ENCODE measurements at regions not wholly inside any gene's neighbourhood (a gene's known extent, or its start where the extent isn't known, plus 50 kb on each side); places are given as distances from the start of the nearest gene placed in this dataset.

GRCh38 chr5:147160902-147161700 lies 73.7 kb upstream of the STK32A start:
- no peak for DNase-seq
- intact Hi-C loops (cut with DNase I): no loop called here

- intact Hi-C loops (cut with DNase I): no loop called here
- no peak for DNase-seq
Observed at GRCh38 chr5:147162740-147163139, 72.1 kb upstream of the STK32A start.

DNA sequence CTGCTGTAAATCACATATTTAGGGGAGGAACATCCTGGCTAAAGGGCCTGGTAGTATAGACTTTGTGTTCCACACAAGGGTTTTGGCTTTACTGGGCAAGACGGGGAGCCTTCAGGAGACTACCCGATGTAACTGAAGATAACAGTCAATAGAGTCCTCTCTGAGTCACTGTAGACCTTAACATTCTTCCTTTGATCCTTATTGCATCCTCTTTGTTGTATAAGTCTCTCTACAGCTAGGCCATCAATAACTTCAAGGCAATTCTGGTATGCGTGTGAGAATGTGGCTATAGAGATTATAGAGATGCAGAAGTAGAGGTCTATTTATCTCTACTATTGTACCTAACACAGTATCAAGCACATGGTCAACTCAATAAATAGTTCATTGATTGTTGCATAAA lies 67.3 kb upstream of the STK32A start:
- intact Hi-C loops (cut with DNase I): no loop called here

DNA sequence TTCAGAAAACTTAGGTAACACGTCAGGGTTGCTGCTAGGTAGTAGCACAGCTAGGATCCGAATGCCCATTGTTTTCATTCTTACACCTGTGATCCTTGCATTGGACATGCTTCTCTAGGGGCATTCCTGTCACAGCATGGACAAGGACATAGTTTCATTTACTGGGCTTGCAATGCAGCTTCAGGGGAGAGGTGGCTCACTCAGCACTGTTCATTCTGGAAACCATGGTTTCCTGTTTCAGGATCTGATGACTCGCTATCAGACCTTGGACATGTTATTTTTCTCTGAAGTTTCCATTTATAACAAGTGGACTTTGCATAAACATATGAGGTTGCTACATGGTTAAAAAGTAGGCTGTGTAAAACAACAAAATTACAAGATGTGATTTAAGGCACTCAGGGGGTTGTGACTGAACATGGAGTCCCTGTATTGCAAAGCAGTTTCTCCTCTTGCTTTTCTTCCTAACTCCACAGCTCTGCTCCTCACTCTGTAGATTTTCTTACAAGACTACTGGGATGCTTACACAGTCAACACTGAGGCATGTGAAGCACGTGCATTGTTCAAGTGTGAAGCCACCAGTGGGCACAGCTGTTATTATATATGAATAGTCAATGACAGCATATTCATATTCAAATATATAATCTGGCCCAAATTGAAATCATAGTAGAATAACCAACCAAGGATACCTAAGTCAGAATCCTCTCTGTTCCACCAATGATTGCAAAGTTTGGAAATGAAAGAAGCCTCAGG lies 66.1 kb upstream of the STK32A start:
- intact Hi-C loops (cut with DNase I): no loop called here

More for the DNA sequence above, 67.3 kb upstream of the STK32A start:
- DNase-seq: no peak

DNA sequence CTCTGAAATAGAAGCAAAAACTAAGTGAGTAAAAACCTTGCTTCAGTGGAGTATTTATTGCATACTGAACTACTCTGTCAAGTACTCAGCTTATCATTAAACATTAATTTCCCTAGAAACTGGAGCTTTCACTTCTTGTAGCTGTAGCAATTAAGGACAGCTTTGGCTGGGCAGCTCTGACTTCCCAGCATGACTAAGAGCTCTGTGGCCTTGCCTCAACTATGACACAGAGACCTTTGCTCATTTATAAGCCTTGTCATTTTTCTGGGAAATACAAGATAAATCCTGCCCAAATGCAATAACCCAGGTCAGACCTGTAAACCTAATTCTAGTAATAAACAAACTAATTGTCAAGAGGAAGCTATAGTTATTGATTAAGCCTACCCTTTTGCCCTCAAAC lies 65.4 kb upstream of the STK32A start:
- DNase-seq: no peak
- intact Hi-C loops (cut with DNase I): no loop called here

More for the DNA sequence above, 66.1 kb upstream of the STK32A start:
- no peak for DNase-seq

DNA sequence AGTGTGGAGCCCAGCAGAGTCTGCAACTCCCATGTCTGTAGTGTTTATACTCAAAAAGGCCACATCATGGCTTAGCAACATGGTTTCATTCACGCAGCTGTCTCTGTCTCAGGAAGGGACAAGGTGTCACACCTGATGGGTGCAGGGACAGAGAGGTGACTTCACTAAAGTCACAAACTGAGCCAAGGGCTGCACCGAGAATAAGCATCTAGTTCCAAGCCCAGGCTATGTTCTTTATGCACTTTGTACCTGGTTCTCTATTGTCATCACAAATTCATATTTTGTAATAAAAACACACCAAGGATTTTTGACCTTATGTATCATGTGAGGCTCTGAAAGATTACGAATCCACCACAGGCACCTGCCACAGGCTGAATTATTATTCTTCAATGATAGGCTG lies 64.9 kb upstream of the STK32A start:
- no peak for DNase-seq
- intact Hi-C loops (cut with DNase I): no loop called here

- intact Hi-C loops (cut with DNase I): no loop called here
- DNase-seq: peak in 1 of 10 donors; percentile 41
Observed at GRCh38 chr5:147170603-147171002, 64.2 kb upstream of the STK32A start.

DNA sequence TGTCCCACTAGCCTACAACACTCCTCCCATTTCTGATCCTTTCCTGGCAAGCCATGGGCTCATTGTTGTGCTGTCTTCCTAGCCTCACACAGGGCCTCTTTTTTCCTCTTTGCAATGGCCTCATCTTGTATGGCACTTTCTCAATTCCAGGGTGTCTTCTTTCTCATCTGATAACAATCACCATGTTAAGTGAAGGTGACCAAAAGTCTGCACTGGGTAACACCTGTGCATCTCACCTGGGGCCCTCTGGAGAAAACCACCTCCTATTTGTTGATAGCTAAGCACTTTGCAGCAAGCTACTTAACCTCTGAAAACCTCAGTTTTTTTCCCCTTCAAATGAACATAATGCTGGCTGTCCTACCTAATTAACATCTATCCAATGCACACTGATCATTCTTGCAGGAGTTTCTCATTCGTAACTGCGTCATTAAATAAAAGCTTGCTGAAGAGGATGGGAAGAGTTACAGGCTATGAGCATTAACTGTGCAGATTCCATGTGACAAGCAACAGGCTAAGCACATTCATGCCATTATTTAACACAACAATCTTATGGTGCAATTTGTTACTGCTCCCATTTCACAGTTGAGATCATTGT lies 60.1 kb upstream of the STK32A start:
- no peak for DNase-seq
- intact Hi-C loops (cut with DNase I): no loop called here

DNA sequence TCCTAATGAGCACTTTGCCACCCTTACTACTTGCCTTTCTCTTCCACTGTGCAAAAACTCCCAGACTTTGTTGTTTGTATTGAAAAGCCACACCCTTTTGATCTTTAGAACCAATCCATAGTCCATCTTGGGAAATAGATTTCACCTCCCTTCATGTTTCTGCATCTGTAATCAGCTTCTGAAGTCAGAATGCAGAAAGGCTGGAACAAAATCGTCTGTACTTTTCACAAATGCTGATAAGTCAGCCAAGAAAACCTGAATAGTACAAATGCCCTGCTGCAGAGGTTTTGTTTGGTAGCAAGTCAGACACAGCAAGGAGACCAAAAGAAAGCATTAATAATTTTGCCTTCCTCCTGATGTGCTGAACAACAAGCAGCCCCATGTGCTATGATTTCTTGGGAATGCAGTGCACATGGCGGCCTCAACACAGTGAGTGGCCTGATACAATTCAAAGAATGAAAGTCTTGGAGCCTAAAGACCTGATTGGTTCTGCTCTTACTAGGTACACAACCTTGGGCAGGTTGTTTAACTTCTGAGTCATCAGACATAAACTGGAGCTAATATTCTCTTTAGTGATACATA lies 59.2 kb upstream of the STK32A start:
- intact Hi-C loops (cut with DNase I): no loop called here

DNA sequence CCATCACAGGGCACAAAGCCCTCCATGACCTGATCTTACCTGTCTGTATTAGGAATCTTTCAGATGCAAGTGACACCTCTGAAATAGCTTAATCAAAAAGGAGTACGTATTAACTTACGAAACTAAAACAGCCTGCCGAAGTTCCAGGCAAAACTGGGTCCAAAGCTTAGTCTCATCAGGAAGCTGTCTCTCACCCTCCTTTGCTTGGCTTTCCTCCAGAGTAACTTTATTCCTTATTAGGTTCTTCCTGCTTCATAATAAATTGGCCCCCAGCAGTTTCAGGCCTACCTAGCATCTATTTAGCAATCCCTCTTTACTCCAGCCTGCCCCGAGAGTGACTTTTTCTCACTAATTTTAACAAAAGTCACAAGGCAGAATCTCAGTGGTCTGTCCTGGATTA lies 58.4 kb upstream of the STK32A start:
- intact Hi-C loops (cut with DNase I): no loop called here
- no peak for DNase-seq

More for the DNA sequence above, 59.2 kb upstream of the STK32A start:
- DNase-seq: no peak

DNA sequence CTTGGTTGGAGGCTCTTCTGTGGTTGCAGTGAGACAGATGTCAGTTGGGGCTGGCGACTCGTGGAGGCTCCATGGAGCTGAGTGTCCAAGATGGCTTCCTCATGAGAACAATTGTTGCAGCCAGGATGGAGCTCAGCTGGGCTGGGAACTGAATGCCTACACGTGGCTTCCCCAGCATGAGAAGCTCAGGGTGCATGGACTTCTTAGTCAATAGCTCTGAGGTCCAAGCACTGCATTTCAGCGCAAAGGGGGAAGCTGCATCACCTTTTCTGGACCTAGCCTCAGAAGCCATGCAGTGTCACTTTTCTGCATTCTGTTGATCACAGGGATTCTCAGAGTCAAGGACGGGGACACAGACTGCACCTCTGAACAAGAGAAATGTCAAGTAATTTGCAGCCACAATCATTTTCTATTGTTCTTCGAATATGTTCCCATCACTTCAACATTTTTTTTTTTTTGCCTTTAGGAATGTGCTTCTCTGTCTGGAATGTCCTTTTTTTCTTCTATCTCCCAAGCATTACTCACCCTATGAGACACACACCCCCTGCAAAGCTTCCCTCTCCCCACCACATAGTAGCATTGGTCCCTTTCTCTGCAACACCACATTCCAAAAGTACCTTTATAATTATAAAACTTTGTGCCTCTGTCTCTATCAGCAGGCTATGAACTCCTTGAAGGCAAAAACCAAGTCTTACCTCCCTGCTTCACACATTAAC lies 57.5 kb upstream of the STK32A start:
- DNase-seq: peak in 1 of 10 donors; percentile 72
- intact Hi-C loops (cut with DNase I): no loop called here

- DNase-seq: peak in 4 of 10 donors; percentile 11 to 81 (median 56)
- intact Hi-C loops (cut with DNase I): no loop called here
Observed at GRCh38 chr5:147179562-147180147, 55.2 kb upstream of the STK32A start.

DNA sequence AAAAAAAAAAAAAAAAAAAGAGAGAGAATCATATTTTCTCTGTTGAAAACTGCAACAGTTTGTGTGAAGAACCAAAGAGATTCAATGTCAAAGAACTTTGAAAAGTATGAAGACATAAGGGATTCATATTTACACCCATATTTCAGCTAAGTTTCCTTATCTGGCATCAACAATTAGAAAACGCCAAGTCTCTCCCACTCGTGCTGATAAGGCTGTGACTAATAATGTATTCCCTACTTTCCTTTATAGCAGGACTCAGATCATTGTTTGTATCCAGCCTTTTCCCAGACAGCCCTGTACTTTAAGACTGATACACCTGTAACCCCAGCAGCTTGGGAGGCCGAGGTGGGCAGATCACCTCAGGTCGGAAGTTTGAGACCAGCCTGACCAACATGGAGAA lies 54.1 kb upstream of the STK32A start:
- DNase-seq: no peak
- intact Hi-C loops (cut with DNase I): no loop called here
